AG04450 (cell line): ENCODE measurements at regions not wholly inside any gene's neighbourhood (a gene's known extent, or its start where the extent isn't known, plus 50 kb on each side); places are given as distances from the start of the nearest gene placed in this dataset.

Experiments
- CTCF ChIA-PET: fragments of 300-600, 350-600 bp; formaldehyde crosslinking; extraction: SDS; loops from one replicate; lab custom pipeline; 2022; ENCODE audit warnings: antibody characterized with exemption, inconsistent platforms; lab: Charles Lee
- POLR2A ChIA-PET: fragments of 350-600 bp; formaldehyde crosslinking; extraction: SDS; loops from one replicate; lab custom pipeline; 2021; ENCODE audit warnings: antibody characterized with exemption, inconsistent platforms; lab: Yijun Ruan, JAX
- DNase-seq: peaks from one replicate; pipeline ENCODE4 v3.0.0-alpha.2; 2011; ENCODE audit warnings: low read depth, low spot score
- H3K27ac ChIP-seq: one replicate; pipeline ENCODE4 v1.5.1; 2012; ENCODE audit warnings: low read depth, low read length, control low read depth
- H3K27me3 ChIP-seq: one replicate; pipeline ENCODE4 v1.6.0; 2012; ENCODE audit warnings: low read length; ENCODE audit not compliant: control insufficient read depth, insufficient read depth
- H3K4me3 ChIP-seq: 2 replicates; pipeline ENCODE4 v1.5.1; 2011; ENCODE audit warnings: mild to moderate bottlenecking, low read depth, low read length, control low read depth
- H3K9me3 ChIP-seq: 2 replicates; pipeline ENCODE4 v1.5.1; 2012; ENCODE audit warnings: low read length; ENCODE audit not compliant: control insufficient read depth, insufficient read depth
- TF ChIP-seq, protein P1 (sequence below): IDR thresholded peaks from 2 replicates; pipeline ENCODE4 v1.5.1; 2011; ENCODE audit warnings: low read depth, low read length, control low read depth, inconsistent platforms

DNA sequence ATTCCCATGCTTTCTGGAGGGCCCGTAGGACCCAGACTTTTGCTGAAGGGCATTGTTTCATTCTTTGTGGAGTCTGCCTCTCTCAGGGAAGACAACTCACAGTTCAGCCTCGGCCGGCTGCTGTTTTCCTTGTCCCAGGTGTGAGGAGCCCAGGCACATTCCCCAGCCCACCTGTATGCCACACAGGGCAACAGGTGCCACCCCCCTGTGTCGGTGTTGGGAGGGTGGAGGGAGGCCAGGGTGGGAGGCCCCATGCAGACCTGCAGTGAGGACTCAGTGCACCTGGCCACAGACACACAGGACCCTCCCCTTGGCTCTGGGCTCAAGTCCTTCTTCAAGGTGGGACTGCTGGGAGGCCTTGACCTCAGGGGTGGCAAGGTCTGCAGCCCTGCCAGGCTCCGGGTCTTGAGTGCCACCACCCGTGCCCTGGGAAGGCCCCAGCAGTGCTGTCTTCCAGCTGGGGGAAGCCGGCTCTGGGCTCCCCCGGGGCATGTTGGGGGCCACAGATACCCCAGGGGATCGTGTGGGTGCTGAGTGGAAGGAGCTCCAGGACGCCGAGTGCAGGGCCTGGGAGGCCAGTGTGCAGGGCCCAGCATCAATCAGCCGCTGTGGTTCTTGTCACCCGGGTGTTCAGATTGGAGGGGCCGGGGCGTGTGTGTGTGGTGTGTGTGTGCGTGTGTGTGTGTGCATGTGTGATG, 1286.1 kb downstream of the BRD1 start:
- H3K9me3 ChIP-seq, result peaks cover 97% of the 10 kb centered on the region
- H3K27me3 ChIP-seq, result no peaks in the 10 kb centered on the region
- ChIA-PET POLR2A (no interaction called here), CTCF (no interaction called here)
- no peak overlapping the region for H3K27ac ChIP-seq
- DNase-seq, result no peak
- no peak overlapping the region for H3K4me3 ChIP-seq
- TF ChIP-seq, protein P1, sequence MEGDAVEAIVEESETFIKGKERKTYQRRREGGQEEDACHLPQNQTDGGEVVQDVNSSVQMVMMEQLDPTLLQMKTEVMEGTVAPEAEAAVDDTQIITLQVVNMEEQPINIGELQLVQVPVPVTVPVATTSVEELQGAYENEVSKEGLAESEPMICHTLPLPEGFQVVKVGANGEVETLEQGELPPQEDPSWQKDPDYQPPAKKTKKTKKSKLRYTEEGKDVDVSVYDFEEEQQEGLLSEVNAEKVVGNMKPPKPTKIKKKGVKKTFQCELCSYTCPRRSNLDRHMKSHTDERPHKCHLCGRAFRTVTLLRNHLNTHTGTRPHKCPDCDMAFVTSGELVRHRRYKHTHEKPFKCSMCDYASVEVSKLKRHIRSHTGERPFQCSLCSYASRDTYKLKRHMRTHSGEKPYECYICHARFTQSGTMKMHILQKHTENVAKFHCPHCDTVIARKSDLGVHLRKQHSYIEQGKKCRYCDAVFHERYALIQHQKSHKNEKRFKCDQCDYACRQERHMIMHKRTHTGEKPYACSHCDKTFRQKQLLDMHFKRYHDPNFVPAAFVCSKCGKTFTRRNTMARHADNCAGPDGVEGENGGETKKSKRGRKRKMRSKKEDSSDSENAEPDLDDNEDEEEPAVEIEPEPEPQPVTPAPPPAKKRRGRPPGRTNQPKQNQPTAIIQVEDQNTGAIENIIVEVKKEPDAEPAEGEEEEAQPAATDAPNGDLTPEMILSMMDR, result no peak

DNA sequence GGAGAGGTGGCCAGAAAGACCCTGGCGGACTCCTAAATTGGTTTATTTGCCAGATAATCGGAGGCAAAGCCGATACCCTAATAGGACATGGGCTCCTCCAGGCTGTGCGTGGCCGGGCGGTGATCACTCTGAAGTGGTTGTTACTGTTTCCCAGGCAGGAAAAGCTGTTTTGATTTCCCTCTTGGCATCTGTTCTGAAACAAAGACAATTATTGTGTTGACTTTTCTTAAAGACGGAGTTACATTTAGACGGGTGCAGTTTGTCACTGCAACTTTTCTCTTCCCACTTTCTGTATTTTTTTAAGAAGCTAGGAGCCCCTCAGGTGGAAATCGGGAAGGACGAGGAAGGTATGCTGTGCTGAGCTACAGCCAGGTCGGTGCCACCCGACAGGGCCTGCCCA, 1288.4 kb downstream of the BRD1 start:
- Histone ChIP-seq H3K27ac (no peak overlapping the region), H3K4me3 (no peak overlapping the region), H3K27me3 (no peaks in the 10 kb centered on the region), H3K9me3 (peaks cover 95% of the 10 kb centered on the region)
- TF ChIP-seq, protein P1, result no peak
- CTCF ChIA-PET, result no interaction called here
- POLR2A ChIA-PET, result no interaction called here
- DNase-seq, result no peak

DNA sequence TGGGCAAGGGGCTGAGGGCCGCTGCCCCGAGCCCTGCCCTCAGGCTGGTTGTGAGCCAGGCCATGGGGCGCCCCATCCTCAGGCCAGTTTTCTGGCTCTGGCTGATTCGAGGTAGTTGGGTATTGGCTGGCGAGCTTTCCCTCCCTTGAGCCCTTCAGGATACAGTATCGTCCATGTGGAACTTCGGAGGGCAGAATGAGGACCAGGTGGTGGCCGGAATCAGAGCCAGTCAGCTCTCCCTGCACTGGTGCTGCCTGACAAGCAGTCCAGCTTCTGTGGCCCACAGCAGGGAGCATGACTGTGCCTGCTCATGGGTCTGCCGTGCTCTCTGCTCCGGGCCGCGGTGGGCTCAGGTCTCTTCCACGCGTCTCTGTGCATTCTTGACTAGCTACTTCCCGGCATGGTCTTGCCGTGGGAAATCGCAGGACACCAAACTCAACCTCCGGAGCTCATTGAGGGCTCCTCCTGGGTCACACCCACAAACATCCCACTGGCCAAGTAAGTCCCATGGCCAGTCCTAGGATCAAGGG, 1289.3 kb downstream of the BRD1 start:
- H3K9me3 ChIP-seq, result peaks cover 95% of the 10 kb centered on the region
- TF ChIP-seq, protein P1, result no peak
- POLR2A ChIA-PET, result no interaction called here
- no peak for DNase-seq
- H3K27me3 ChIP-seq, result no peaks in the 10 kb centered on the region
- no peak overlapping the region for H3K27ac ChIP-seq
- CTCF ChIA-PET, result no interaction called here
- H3K4me3 ChIP-seq, result no peak overlapping the region

DNA sequence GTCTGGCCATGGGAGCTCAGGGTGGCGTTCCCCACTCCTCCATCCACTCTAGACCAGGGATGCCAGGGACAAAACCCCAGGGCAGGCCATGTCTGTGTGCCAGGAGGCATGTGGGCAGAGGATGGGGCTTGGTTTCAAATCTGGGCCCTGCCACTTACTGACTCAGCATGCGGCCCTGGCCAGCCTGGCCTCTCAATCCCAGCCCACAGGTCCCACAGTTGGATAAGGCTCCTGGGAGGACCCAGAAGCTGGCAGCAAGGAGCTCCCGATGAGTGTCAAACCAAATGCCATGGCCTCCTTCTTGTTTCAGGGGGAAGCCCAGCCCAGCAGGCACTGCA, 1290.4 kb downstream of the BRD1 start:
- CTCF ChIA-PET, result no interaction called here
- no peaks in the 10 kb centered on the region for H3K27me3 ChIP-seq
- DNase-seq, result no peak
- no peak overlapping the region for H3K4me3 ChIP-seq
- peaks cover 95% of the 10 kb centered on the region for H3K9me3 ChIP-seq
- POLR2A ChIA-PET, result no interaction called here
- TF ChIP-seq, protein P1, result no peak
- H3K27ac ChIP-seq, result no peak overlapping the region

DNA sequence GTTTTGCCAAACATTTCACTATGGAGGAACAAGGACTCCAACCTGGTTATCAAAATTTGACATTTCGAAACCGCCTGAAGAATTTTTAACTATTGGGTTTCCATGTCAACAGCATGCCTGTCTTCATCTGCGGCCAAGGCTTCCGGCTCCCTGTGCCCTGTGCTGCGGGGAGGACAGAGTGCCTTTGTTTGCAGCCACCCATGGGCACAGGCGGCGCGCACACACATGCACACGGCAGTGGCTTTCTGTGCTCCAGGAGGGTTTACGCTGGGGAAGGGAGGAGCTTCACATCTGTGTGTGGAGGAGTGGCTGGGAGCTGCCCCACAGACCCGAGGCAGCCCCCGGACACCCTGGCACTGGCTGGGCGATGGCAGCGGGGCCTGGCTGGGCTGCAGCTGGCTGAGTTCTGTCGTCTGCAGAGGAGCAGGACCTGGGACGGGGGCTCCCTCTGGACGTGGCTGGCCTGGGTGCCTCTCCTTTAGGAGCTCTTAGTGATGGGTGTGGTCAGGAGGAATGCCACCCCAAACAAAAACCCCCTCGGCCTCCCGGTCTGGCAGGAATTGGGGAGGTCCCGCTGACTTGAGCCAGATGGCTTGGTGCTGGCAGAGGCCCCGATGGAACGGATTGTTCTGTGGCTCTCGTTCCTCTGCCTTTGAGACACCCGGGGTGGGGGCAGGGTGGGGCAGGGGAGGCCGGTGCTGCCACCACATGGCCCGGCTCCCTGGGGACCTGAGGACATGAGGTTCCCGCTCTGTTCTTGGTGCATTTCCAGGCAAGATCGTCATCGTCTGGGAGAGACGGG, 1290.9 kb downstream of the BRD1 start:
- Histone ChIP-seq H3K9me3 (peaks cover 95% of the 10 kb centered on the region), H3K27ac (no peak overlapping the region), H3K27me3 (no peaks in the 10 kb centered on the region), H3K4me3 (no peak overlapping the region)
- CTCF ChIA-PET, result no interaction called here
- POLR2A ChIA-PET, result no interaction called here
- TF ChIP-seq, protein P1, result no peak
- no peak for DNase-seq
